Neuron (in vitro differentiated cells): ENCODE measurements at regions not wholly inside any gene's neighbourhood (a gene's known extent, or its start where the extent isn't known, plus 50 kb on each side); places are given as distances from the start of the nearest gene placed in this dataset.

Experiments used
- H2AFZ ChIP-seq: one replicate; pipeline ENCODE4 v1.6.1; 2013; ENCODE audit warnings: low read depth, mild to moderate bottlenecking, inconsistent platforms, low read length, moderate library complexity
- H3K27me3 ChIP-seq: one replicate; pipeline ENCODE4 v1.6.1; 2013; ENCODE audit warnings: low read length; ENCODE audit not compliant: insufficient read depth
- H3K36me3 ChIP-seq: one replicate; pipeline ENCODE4 v1.6.1; 2013; ENCODE audit warnings: low read length; ENCODE audit not compliant: insufficient read depth
- H3K4me1 ChIP-seq: one replicate; pipeline ENCODE4 v1.6.1; 2013; ENCODE audit warnings: low read length; ENCODE audit not compliant: insufficient read depth
- H3K4me3 ChIP-seq: 2 replicates; pipeline ENCODE4 v1.5.1; 2013; ENCODE audit warnings: mild to moderate bottlenecking, low read length, moderate library complexity
- H3K9me3 ChIP-seq: one replicate; pipeline ENCODE4 v1.6.1; 2013; ENCODE audit warnings: low read length

DNA sequence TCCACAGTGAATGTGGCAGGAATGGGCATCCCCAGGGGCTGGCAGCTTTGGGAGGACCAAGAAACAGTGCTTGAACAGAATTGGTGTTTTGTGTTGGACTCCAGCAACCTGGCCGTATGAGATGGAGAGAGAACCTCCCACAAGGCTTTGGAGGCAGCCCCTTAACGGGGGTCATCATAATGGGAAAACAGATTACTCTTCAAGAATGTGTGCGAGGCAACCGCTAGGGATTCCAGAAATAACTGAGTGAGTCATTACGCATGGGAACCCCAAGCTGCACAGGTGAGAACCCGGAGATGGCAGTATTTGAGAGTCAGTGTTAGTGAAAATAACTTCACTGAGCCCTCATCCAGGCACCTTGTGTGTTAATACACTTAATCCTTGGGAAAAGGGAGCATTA is 567.8 kb upstream of the TBX3 start:
- H2AFZ ChIP-seq = no peak overlapping the region
- no peak overlapping the region for H3K4me3 ChIP-seq
- H3K27me3 ChIP-seq = no peaks in the 10 kb centered on the region
- H3K9me3 ChIP-seq = no peaks in the 10 kb centered on the region
- H3K4me1 ChIP-seq = no peaks in the 10 kb centered on the region
- no peaks in the 10 kb centered on the region for H3K36me3 ChIP-seq

GRCh38 chr12:115249671-115250278 is 565.8 kb upstream of the TBX3 start:
- no peaks in the 10 kb centered on the region for H3K27me3 ChIP-seq
- H3K4me3 ChIP-seq = no peak overlapping the region
- H2AFZ ChIP-seq = no peak overlapping the region
- no peaks in the 10 kb centered on the region for H3K36me3 ChIP-seq
- H3K4me1 ChIP-seq = no peaks in the 10 kb centered on the region
- no peaks in the 10 kb centered on the region for H3K9me3 ChIP-seq

- Histone ChIP-seq H3K36me3 (no peaks in the 10 kb centered on the region), H2AFZ (no peak overlapping the region), H3K4me3 (no peak overlapping the region), H3K4me1 (no peaks in the 10 kb centered on the region), H3K9me3 (no peaks in the 10 kb centered on the region), H3K27me3 (no peaks in the 10 kb centered on the region)
Observed at GRCh38 chr12:115245020-115245419, 561.0 kb upstream of the TBX3 start.

DNA sequence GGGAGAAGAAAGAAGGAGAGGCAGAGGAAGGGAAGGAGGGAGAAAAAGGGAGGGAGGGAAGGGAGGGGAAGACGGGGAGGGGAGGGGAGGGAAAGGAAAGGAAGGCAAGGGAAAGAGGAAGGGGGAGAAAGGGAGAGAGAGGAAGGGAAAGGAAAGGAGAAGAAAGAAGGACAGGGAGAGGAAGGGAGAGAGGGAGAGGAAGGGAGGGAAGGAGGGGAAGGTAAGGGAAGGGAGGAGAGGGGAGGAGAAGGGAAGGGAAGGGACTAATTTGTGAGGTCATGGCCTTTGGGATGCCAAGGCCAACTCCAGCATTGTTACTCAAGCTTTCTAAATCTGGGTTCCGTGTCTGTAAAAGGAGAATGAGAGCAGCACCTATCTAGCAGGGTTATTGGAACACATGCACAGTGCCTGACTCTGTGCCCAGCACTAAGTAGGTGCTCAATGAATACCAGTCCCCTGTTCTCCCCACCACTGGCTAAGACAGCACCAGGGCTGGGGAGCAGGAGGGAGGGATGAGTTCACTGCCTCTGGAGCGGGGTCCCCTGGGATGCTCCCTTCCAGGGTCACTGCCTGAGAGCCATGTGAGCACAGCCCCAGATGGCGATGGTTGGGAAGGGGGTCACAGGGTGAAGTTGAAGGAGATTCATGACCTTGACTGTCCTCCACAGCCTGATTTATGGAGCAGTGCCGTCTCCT is 560.1 kb upstream of the TBX3 start:
- H3K36me3 ChIP-seq = no peaks in the 10 kb centered on the region
- no peak overlapping the region for H2AFZ ChIP-seq
- no peaks in the 10 kb centered on the region for H3K9me3 ChIP-seq
- no peaks in the 10 kb centered on the region for H3K27me3 ChIP-seq
- no peak overlapping the region for H3K4me3 ChIP-seq
- H3K4me1 ChIP-seq = no peaks in the 10 kb centered on the region

DNA sequence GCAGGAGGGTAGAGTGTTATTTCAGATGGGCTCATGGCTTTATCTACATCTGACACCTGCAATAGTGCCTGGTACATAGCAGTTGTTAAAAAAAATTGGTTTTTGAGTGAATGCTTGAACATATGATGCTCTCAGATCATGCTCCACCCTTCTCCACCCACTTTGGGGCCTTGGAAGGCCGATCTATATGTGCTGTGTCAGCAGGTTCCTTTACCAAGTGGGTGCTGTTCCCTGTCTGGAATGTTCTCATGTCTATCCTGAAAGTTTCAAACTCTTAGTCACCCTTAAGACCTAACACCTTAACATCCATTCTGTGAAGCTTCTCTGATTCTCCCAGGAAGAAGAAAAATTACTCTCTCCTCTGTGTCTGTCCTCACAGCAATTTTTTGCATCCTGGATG is 556.3 kb upstream of the TBX3 start:
- Histone ChIP-seq H3K27me3 (no peaks in the 10 kb centered on the region), H3K4me3 (no peak overlapping the region), H3K36me3 (no peaks in the 10 kb centered on the region), H2AFZ (no peak overlapping the region), H3K9me3 (no peaks in the 10 kb centered on the region), H3K4me1 (no peaks in the 10 kb centered on the region)

- Histone ChIP-seq H3K4me3 (no peak overlapping the region), H3K4me1 (no peaks in the 10 kb centered on the region), H3K27me3 (no peaks in the 10 kb centered on the region), H2AFZ (no peak overlapping the region), H3K36me3 (no peaks in the 10 kb centered on the region), H3K9me3 (no peaks in the 10 kb centered on the region)
Observed at GRCh38 chr12:115235880-115236279, 551.9 kb upstream of the TBX3 start.

DNA sequence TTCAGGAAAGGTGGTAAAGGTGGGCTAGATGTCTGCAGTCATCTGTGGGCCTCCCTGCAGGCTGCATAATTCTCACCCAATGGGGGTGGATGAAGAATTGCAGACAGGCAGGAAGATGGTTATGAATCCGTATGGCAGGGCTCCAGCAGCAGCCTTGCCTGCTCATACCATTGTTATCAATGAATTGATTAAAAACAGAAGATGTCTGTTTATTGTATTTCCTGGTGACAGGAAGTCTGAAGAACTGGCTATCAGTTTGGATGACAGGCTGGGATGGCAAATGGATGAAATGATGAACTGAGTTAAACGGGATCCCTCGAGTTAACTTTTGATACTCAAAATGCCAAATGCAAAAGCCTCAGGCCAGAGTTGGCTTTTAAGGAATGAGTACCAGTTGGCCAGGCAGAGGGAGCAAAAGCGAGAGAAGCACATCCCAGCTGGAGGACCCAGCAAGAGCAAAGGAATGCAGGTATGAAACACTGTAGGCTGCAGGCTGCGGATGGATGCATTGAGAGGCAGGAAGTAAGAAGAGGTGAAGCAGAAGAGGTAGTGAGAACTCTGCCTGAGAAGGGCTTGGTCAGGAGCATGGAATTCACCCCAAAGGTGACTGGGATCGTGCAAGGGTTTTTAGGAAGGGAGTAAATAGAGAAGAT is 550.0 kb upstream of the TBX3 start:
- H3K9me3 ChIP-seq = no peaks in the 10 kb centered on the region
- no peak overlapping the region for H3K4me3 ChIP-seq
- no peaks in the 10 kb centered on the region for H3K4me1 ChIP-seq
- peaks cover 3% of the 10 kb centered on the region for H3K27me3 ChIP-seq
- H3K36me3 ChIP-seq = no peaks in the 10 kb centered on the region
- no peak overlapping the region for H2AFZ ChIP-seq

DNA sequence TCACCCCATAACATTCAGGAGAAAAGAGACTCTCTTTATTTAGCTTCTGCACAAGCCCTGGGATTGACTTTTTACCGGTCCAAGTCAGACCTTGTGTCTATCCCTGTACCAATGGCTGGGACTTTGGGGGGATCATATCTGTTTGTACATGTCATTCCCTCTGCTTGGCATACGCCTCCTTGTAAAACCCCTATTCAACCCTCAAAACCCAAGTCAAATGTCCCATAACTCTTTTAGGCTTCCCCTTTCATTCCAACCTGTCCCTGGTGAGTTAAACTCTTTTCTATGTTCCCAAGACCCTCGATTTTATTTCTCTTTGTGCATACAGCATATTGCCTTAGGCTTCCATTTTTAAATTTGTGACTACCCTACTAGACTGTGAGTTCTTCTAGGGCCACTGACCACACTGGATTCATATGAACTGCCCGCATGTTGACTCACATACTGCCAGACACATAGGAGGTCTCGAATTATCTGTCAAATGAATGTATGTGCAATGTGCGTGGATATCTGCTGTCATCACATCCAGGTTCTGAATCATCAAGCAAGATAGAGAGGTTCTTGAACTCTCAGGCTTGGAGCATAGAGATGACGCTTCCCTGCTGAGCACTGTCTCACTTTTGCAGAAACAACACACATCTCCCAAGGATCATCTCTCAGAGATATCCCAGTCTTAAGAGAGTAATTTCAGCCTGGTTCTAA is 548.6 kb upstream of the TBX3 start:
- H3K4me3 ChIP-seq = no peak overlapping the region
- H2AFZ ChIP-seq = no peak overlapping the region
- H3K9me3 ChIP-seq = no peaks in the 10 kb centered on the region
- H3K36me3 ChIP-seq = no peaks in the 10 kb centered on the region
- no peaks in the 10 kb centered on the region for H3K4me1 ChIP-seq
- peaks cover 3% of the 10 kb centered on the region for H3K27me3 ChIP-seq

DNA sequence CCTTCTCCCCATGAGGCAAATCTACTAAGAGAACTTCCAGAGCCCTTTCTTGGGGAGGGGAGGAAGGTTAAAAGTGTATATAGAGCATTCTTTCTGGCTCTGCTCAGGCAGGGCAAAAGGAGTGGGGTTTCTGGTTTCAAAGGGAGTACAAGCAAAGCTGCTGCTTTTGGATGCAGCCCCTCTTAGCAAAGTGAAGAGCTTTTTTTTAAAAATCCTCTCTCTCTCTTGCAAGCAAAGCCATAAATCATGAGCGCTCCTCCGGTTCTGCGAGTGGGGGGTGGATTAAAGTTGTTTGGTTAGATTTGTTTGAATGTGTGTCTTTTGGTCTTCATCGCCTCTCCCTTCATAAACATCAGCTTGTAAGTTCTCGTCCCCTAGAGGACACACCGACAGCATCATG is 546.6 kb upstream of the TBX3 start:
- no peaks in the 10 kb centered on the region for H3K36me3 ChIP-seq
- no peaks in the 10 kb centered on the region for H3K9me3 ChIP-seq
- no peak overlapping the region for H2AFZ ChIP-seq
- H3K4me3 ChIP-seq = no peak overlapping the region
- no peaks in the 10 kb centered on the region for H3K4me1 ChIP-seq
- H3K27me3 ChIP-seq = peaks cover 3% of the 10 kb centered on the region

DNA sequence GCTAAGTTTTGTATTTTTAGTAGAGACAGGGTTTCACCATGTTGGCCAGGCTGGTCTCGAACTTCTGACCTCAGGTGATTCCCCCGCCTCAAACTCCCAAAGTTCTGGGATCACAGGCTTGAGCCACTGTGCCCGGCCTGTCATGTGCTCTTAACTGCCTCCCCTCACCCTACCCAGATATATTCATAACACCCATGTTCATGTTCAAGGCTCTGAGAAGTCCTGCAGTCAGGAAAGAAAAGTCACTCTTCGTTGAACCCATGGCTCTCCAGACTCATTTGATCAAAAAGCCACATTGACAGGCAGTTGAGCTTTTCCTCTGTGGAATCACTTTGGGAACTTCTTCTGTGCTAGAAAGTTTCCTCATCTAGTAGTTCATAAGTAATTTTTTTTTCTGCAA is 545.5 kb upstream of the TBX3 start:
- Histone ChIP-seq H2AFZ (no peak overlapping the region), H3K27me3 (peaks cover 3% of the 10 kb centered on the region), H3K4me3 (no peak overlapping the region), H3K4me1 (no peaks in the 10 kb centered on the region), H3K9me3 (no peaks in the 10 kb centered on the region), H3K36me3 (no peaks in the 10 kb centered on the region)

- H3K27me3 ChIP-seq = peaks cover 3% of the 10 kb centered on the region
- no peaks in the 10 kb centered on the region for H3K9me3 ChIP-seq
- no peak overlapping the region for H2AFZ ChIP-seq
- no peak overlapping the region for H3K4me3 ChIP-seq
- H3K36me3 ChIP-seq = no peaks in the 10 kb centered on the region
- no peaks in the 10 kb centered on the region for H3K4me1 ChIP-seq
Observed at GRCh38 chr12:115228434-115228833, 544.5 kb upstream of the TBX3 start.

- Histone ChIP-seq H2AFZ (no peak overlapping the region), H3K4me1 (no peaks in the 10 kb centered on the region), H3K27me3 (peaks cover 3% of the 10 kb centered on the region), H3K36me3 (no peaks in the 10 kb centered on the region), H3K9me3 (no peaks in the 10 kb centered on the region), H3K4me3 (no peak overlapping the region)
Observed at GRCh38 chr12:115227137-115227615, 543.2 kb upstream of the TBX3 start.

- no peak overlapping the region for H3K4me3 ChIP-seq
- H2AFZ ChIP-seq = no peak overlapping the region
- H3K9me3 ChIP-seq = no peaks in the 10 kb centered on the region
- no peaks in the 10 kb centered on the region for H3K36me3 ChIP-seq
- H3K27me3 ChIP-seq = peaks cover 3% of the 10 kb centered on the region
- H3K4me1 ChIP-seq = no peaks in the 10 kb centered on the region
Observed at GRCh38 chr12:115225845-115226244, 541.9 kb upstream of the TBX3 start.
